Activated naive CD8-positive, alpha-beta T cell treated with anti-CD3 and anti-CD28 coated beads, Interleukin-2, amount 50 U/mL, for 24 hours (primary cell): ENCODE measurements at regions not wholly inside any gene's neighbourhood (a gene's known extent, or its start where the extent isn't known, plus 50 kb on each side); places are given as distances from the start of the nearest gene placed in this dataset.

Experiments
- ATAC-seq: fragments of 150-1000 bp; cut with Tn5 transposase; one replicate; pipeline ENCODE4 v1.10.0; 2021
- DNase-seq: peaks from one replicate; pipeline ENCODE4 v3.0.0; 2021
- H3K27ac Mint-ChIP-seq: one replicate; pipeline ENCODE4 v1.8.0; 2021; ENCODE audit warnings: mild to moderate bottlenecking, mixed read lengths
- H3K27me3 Mint-ChIP-seq: one replicate; pipeline ENCODE4 v1.8.0; 2021; ENCODE audit warnings: mixed read lengths
- H3K36me3 Mint-ChIP-seq: one replicate; pipeline ENCODE4 v1.8.0; 2021; ENCODE audit warnings: low read depth, mixed read lengths
- H3K4me1 Mint-ChIP-seq: one replicate; pipeline ENCODE4 v1.8.0; 2021; ENCODE audit warnings: mixed read lengths
- H3K4me3 Mint-ChIP-seq: one replicate; pipeline ENCODE4 v1.8.0; 2021; ENCODE audit warnings: mild to moderate bottlenecking, moderate library complexity, mixed read lengths
- H3K9me3 Mint-ChIP-seq: one replicate; pipeline ENCODE4 v1.8.0; 2021; ENCODE audit warnings: mixed read lengths

DNA sequence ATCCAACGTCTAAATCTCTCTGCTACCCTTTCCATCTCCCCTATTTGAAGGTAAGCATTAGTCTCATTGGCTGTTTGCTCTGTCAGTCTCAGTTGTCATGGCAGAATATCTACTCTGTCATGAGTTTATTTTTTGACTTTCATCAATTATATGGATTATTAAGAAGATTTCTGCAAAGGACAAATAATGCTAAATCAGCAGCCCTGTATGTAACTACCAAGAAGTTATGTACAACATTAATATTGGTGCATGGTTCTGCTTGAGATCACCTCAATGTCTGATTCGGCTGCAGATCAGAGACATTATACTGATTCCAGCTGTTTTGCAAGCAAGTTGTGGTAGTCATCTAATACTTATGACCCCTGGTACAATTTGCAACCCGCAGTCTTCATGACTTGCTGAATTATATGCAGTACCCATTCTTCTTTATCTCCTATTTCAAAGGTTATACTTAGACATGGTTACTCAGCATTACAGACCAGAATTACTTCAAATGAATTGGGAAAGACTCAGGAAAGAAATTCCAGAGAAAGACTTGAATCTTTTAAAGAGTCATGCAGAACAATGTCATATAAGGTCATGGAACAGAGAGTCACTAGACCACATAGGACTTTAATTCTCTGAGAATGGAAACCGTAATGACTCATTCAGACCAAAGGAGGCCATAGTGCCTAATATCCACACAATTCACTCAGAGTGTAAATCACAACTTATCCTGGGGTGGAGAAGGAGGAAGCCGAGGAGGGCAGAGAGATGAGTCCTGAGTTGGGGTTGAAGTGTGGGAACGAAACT, 201.4 kb downstream of the IBTK start:
- ATAC-seq: no peak
- DNase-seq: no peak
- H3K27me3 Mint-ChIP-seq: no peaks in the 10 kb centered on the region
- no peaks in the 10 kb centered on the region for H3K9me3 Mint-ChIP-seq
- no peak overlapping the region for H3K4me3 Mint-ChIP-seq
- H3K27ac Mint-ChIP-seq: no peak overlapping the region
- H3K36me3 Mint-ChIP-seq: no peaks in the 10 kb centered on the region
- H3K4me1 Mint-ChIP-seq: no peaks in the 10 kb centered on the region

DNA sequence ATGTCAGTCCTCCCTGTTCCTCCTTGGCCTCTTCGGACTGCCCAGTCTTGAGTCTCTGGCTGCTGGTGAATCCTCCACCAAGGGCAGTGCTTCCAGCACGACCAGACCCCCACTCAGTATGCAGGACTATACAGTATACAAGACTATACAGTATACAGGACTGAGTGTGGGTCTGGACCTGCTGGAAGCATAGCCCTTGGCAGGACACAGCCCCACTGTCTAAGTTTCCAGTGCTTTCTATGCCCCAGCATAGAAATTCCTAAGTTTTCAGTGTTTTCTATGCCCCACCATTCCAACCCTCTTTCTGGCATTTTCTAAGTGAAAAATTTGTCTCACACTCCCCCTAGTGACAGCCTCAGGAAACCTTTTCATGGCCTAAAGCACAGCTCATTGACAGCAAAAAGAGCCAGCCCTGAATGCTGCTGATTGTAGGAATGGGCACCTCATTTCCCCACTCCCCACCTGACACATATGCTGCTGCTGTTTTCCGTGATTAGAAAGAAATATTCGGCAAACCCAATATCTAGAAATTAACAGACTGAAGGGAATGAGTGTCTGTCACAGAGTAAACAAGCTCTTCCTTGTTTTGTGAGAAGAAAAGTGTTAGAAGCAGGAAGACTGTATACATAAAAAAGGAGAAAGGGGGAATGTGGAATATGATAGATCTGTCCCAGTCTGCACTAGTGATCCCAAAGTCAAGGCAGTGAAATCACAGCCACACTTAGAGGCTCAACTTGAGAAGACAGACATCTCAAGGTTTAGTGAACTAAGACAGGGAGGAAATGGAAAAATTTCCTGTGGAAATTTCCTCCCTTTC, 206.9 kb downstream of the IBTK start:
- Mint-ChIP-seq H3K4me3 (no peak overlapping the region), H3K9me3 (no peaks in the 10 kb centered on the region), H3K27ac (no peak overlapping the region), H3K4me1 (no peaks in the 10 kb centered on the region), H3K27me3 (no peaks in the 10 kb centered on the region), H3K36me3 (no peaks in the 10 kb centered on the region)
- DNase-seq (peak; percentile 1), ATAC-seq (peak; percentile 36)

DNA sequence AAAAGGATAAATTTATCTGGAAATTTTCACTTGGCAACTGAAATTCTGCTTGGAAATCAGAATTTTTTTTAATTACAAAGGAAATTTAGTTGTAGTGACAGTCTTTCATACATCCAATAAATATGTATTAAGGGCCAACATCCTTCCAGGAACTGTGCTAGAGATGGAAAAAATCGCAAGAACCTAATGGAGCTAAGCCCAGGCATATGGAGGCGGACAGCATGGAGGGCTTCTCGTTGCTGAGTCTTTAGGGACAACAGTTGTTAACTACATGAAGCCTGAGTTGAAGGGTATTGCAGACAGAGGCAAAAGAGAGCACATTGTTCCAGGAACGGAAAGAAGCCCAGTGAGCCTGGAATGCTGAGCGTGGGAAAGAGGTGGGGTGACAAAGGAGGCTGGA, 208.9 kb downstream of the IBTK start:
- DNase-seq (no peak), ATAC-seq (no peak)

GRCh38 chr6:82035526-82035925, 212.0 kb downstream of the IBTK start:
- no peak overlapping the region for H3K4me3 Mint-ChIP-seq
- ATAC-seq: no peak
- no peaks in the 10 kb centered on the region for H3K9me3 Mint-ChIP-seq
- H3K36me3 Mint-ChIP-seq: no peaks in the 10 kb centered on the region
- H3K27ac Mint-ChIP-seq: no peak overlapping the region
- H3K27me3 Mint-ChIP-seq: no peaks in the 10 kb centered on the region
- H3K4me1 Mint-ChIP-seq: no peaks in the 10 kb centered on the region
- no peak for DNase-seq

More for the DNA sequence above, 208.9 kb downstream of the IBTK start:
- H3K9me3 Mint-ChIP-seq: no peaks in the 10 kb centered on the region
- no peak overlapping the region for H3K27ac Mint-ChIP-seq
- H3K4me1 Mint-ChIP-seq: no peaks in the 10 kb centered on the region
- no peaks in the 10 kb centered on the region for H3K36me3 Mint-ChIP-seq
- H3K27me3 Mint-ChIP-seq: no peaks in the 10 kb centered on the region
- no peak overlapping the region for H3K4me3 Mint-ChIP-seq

GRCh38 chr6:82033631-82034211, 213.8 kb downstream of the IBTK start:
- no peak overlapping the region for H3K27ac Mint-ChIP-seq
- no peak for ATAC-seq
- no peak overlapping the region for H3K4me3 Mint-ChIP-seq
- no peaks in the 10 kb centered on the region for H3K27me3 Mint-ChIP-seq
- no peaks in the 10 kb centered on the region for H3K36me3 Mint-ChIP-seq
- no peak for DNase-seq
- no peaks in the 10 kb centered on the region for H3K4me1 Mint-ChIP-seq
- no peaks in the 10 kb centered on the region for H3K9me3 Mint-ChIP-seq

- ATAC-seq (no peak), DNase-seq (no peak)
- Mint-ChIP-seq H3K9me3 (no peaks in the 10 kb centered on the region), H3K27ac (no peak overlapping the region), H3K4me1 (no peaks in the 10 kb centered on the region), H3K27me3 (no peaks in the 10 kb centered on the region), H3K36me3 (no peaks in the 10 kb centered on the region), H3K4me3 (no peak overlapping the region)
Measured at GRCh38 chr6:82032444-82032843, 215.1 kb downstream of the IBTK start.

DNA sequence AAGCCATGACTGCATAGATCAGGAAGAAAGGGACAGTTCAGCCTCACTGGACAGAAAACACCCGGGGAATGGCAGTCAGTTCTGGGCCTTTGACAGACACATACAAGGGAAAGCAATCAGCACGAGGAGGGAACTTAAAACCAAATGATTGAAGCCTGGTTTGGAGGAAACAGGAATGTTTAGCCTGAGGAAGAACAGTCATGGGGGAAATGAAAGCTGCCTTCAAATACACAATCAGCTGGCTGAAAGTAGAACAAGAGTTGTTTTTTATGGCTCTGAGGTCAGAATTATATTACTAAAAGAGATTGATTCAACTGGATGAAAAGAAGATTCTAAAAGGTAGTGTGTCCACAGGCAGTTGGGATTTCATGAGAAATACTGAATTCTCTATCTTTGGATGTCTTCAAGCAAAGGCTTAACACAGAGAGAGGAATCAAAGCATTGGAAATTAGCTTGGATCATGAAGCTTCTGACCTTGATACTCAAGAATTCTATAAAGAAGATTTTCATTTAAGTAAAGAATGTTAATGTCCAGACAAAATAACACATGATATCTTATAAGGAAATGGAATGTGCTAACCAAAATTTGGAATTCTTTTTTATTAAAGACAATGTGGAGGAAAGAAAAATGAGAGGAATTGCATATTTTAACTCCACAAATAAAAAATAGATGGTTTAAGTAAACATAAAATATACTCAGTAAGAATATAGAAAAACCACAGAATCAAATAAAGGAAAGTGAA, 216.6 kb downstream of the IBTK start:
- ATAC-seq: no peak
- no peaks in the 10 kb centered on the region for H3K9me3 Mint-ChIP-seq

DNA sequence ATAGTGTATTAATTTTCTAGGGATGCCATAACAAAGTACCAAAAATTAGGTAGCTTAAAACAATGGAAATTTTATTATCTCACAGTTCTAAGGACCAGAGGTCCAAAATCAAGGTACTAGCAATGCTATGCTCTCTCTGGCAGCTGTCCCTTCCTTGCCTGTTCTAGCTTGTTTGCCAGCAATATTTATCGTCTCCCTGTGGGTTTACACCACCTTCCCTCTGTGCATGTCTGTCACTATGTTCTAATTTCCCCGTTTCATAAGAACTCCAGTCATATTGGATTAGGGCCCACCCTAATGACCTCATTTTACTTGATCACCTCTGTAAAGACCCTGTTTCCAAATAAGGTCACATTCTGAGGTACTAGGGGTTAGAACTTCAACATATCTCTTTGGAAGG, 217.2 kb downstream of the IBTK start:
- H3K4me3 Mint-ChIP-seq: no peak overlapping the region
- H3K9me3 Mint-ChIP-seq: no peaks in the 10 kb centered on the region
- no peak overlapping the region for H3K27ac Mint-ChIP-seq
- no peaks in the 10 kb centered on the region for H3K27me3 Mint-ChIP-seq
- no peaks in the 10 kb centered on the region for H3K4me1 Mint-ChIP-seq
- DNase-seq (no peak), ATAC-seq (no peak)
- no peaks in the 10 kb centered on the region for H3K36me3 Mint-ChIP-seq

More for the DNA sequence above, 216.6 kb downstream of the IBTK start:
- Mint-ChIP-seq H3K36me3 (no peaks in the 10 kb centered on the region), H3K4me1 (no peaks in the 10 kb centered on the region), H3K27me3 (no peaks in the 10 kb centered on the region), H3K27ac (no peak overlapping the region), H3K4me3 (no peak overlapping the region)
- no peak for DNase-seq

DNA sequence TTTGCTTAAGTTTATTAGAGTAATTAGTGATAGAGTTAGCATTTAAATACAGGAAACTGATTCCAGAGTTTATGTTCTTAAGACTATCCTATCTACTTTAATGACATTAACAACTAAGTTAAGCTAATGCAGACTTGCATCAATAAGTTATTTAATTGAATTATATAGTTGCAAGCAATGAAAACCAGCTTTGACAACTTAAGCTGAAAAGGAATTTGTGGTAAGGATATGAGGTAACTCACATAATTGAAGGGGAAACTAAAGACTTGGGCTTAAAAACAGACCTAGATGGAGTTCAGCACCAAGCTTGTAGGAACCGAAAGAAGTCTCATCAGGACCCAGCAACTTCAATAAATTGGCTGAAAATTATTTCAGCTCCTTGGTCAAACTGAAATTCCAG, 222.3 kb downstream of the IBTK start:
- Mint-ChIP-seq H3K27me3 (no peaks in the 10 kb centered on the region), H3K4me3 (no peak overlapping the region), H3K4me1 (no peaks in the 10 kb centered on the region), H3K9me3 (no peaks in the 10 kb centered on the region), H3K36me3 (no peaks in the 10 kb centered on the region), H3K27ac (no peak overlapping the region)
- ATAC-seq: no peak
- no peak for DNase-seq

DNA sequence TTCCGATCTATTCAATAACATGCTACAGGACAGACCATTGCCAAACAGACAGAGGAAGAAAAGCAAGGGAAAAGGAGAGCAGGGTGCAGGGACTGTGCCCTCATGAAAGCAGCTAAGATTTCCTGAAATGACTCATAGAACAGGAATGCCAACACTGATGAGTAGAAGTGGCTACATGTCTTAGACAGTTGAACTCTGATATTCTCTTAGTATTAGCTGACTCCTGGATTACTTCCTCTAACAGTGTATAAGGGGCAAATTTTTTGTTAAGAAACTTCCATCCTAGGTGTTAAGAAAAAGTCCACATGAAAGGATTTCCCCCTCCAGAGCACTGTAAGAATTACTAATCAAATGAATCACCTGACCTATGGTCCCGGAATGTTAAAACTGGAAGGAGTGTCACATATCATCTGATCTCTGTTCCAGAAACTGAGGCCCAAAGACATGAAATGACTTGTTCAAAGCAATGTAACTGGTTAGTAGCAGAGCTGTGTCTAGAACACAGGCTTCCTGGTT, 224.9 kb downstream of the IBTK start:
- Mint-ChIP-seq H3K27ac (no peak overlapping the region), H3K36me3 (no peaks in the 10 kb centered on the region), H3K9me3 (no peaks in the 10 kb centered on the region), H3K4me1 (no peaks in the 10 kb centered on the region), H3K4me3 (no peak overlapping the region), H3K27me3 (no peaks in the 10 kb centered on the region)
- ATAC-seq (no peak), DNase-seq (no peak)

DNA sequence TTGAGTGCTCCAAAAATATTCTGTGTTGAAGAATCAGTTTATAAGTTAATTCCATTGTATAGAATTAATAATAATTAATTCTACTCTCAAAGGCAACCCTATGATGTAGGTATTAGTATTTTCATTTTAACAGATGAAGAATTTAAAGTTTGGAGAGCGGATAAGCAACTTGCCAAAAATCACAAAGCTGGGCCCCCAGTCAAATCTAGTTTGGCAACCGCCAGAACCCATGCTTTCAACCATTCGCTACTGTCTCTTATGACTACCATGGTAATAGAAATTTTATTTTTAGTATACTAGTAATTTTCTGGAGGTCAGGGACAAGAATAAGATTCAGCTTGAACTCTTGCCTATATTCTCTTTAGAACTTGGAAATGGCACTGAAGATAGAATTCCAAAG, 229.8 kb downstream of the IBTK start:
- no peaks in the 10 kb centered on the region for H3K27me3 Mint-ChIP-seq
- ATAC-seq: no peak
- no peak overlapping the region for H3K27ac Mint-ChIP-seq
- no peak for DNase-seq
- no peaks in the 10 kb centered on the region for H3K36me3 Mint-ChIP-seq
- H3K4me3 Mint-ChIP-seq: no peak overlapping the region
- H3K4me1 Mint-ChIP-seq: no peaks in the 10 kb centered on the region
- no peaks in the 10 kb centered on the region for H3K9me3 Mint-ChIP-seq

GRCh38 chr6:82017288-82017687, 230.3 kb downstream of the IBTK start:
- H3K4me3 Mint-ChIP-seq: no peak overlapping the region
- no peak for ATAC-seq
- H3K36me3 Mint-ChIP-seq: no peaks in the 10 kb centered on the region
- no peak for DNase-seq
- no peaks in the 10 kb centered on the region for H3K27me3 Mint-ChIP-seq
- H3K9me3 Mint-ChIP-seq: no peaks in the 10 kb centered on the region
- no peaks in the 10 kb centered on the region for H3K4me1 Mint-ChIP-seq
- H3K27ac Mint-ChIP-seq: no peak overlapping the region

DNA sequence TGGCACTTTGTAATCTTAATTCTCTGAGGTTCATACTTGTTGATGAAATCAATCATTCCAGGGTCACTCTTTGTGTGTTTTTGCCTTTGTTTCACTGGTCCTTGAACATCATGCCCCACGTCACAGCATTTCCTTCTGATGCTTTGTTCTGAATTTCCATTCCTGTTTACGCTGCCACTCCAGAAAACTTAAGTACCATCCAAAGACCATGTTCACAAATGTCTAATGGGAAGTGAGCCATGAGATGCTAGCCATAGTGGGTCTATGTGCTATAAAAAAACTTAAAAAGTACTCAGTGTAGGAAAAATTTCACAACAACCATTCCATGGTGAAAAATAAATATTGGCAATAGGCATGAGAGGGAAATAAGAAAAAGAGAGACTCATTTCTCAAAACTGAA, 232.0 kb downstream of the IBTK start:
- DNase-seq (no peak), ATAC-seq (no peak)
- Mint-ChIP-seq H3K27me3 (no peaks in the 10 kb centered on the region), H3K4me3 (no peak overlapping the region), H3K4me1 (no peaks in the 10 kb centered on the region), H3K36me3 (no peaks in the 10 kb centered on the region), H3K27ac (no peak overlapping the region), H3K9me3 (no peaks in the 10 kb centered on the region)

DNA sequence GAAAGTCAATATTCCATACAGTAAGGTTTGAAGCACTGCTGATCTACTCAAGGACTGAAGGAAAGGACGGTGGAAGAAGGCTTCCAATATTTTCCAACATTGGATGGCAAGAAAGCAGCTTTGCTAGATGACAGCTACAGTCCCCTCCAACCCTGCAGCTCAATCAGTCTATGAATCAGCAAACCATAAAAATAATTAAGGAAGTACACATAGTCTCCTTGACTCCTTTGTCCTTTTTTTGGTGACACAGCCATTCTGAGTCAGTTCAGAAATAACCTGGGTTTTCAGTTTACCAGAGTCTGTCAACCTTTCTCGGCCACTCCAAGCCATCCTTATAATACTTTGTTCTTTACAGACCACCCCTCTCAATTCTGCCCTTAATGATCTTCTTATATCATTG, 232.5 kb downstream of the IBTK start:
- Mint-ChIP-seq H3K4me1 (no peaks in the 10 kb centered on the region), H3K36me3 (no peaks in the 10 kb centered on the region), H3K9me3 (no peaks in the 10 kb centered on the region), H3K27me3 (no peaks in the 10 kb centered on the region), H3K27ac (no peak overlapping the region), H3K4me3 (no peak overlapping the region)
- no peak for DNase-seq
- no peak for ATAC-seq
